ENCODE measurements at regions not wholly inside any gene's neighbourhood (a gene's known extent, or its start where the extent isn't known, plus 50 kb on each side); places are given as distances from the start of the nearest gene placed in this dataset.

GRCh38 chr6:78482801-78483552, 384.4 kb upstream of the IRAK1BP1 start:
- DNase-seq (ENCODE audit: low spot score): no peak
- no peak overlapping the region for H3K27ac ChIP-seq (ENCODE audit: low read depth, low read length, poor library complexity, severe bottlenecking)
- BruUV-seq (replicated peaks): no TSS peak
- TF ChIP-seq CTCF (conservative IDR thresholded peaks at IDR 0.05; ENCODE audit: low read depth, low read length) (no peak), EZH2 (IDR thresholded peaks at IDR 0.05; ENCODE audit: borderline replicate concordance, low read depth, low read length, poor library complexity, severe bottlenecking) (no peak)
- H3K36me3 ChIP-seq (ENCODE audit: insufficient read depth, low read length, poor library complexity, severe bottlenecking): no peaks in the 10 kb centered on the region
- H3K27me3 ChIP-seq (replicated peaks; ENCODE audit: insufficient read depth, low read depth, low read length, poor library complexity): peaks cover 4% of the 10 kb centered on the region
- H3K4me3 ChIP-seq (ENCODE audit: low read depth, low read length, poor library complexity, severe bottlenecking): no peak overlapping the region
- no peaks in the 10 kb centered on the region for H3K9me3 ChIP-seq (ENCODE audit: low read depth, low read length, poor library complexity, severe bottlenecking)
- ChIA-PET CTCF (no interaction called here), POLR2A (ENCODE audit: low non-redundant PET) (no interaction called here)
- no peaks in the 10 kb centered on the region for H3K4me1 ChIP-seq (ENCODE audit: insufficient read depth, low read length, poor library complexity, severe bottlenecking)
- intact Hi-C loops (cut with micrococcal nuclease; ENCODE audit: unreplicated experiment): no loop called here

GRCh38 chr6:78483553-78484197, 383.7 kb upstream of the IRAK1BP1 start:
- POLR2A ChIA-PET (ENCODE audit: low non-redundant PET): no interaction called here
- CTCF ChIA-PET: no interaction called here

More at GRCh38 chr6:78483553-78484197, 383.7 kb upstream of the IRAK1BP1 start:
- no peak for DNase-seq (ENCODE audit: low spot score)
- peaks cover 4% of the 10 kb centered on the region for H3K27me3 ChIP-seq (replicated peaks; ENCODE audit: insufficient read depth, low read depth, low read length, poor library complexity)
- BruUV-seq (replicated peaks): no TSS peak
- TF ChIP-seq CTCF (conservative IDR thresholded peaks at IDR 0.05; ENCODE audit: low read depth, low read length) (no peak), EZH2 (IDR thresholded peaks at IDR 0.05; ENCODE audit: borderline replicate concordance, low read depth, low read length, poor library complexity, severe bottlenecking) (no peak)
- intact Hi-C loops (cut with micrococcal nuclease; ENCODE audit: unreplicated experiment): no loop called here
- no peak overlapping the region for H3K27ac ChIP-seq (ENCODE audit: low read depth, low read length, poor library complexity, severe bottlenecking)
- no peaks in the 10 kb centered on the region for H3K9me3 ChIP-seq (ENCODE audit: low read depth, low read length, poor library complexity, severe bottlenecking)
- H3K4me3 ChIP-seq (ENCODE audit: low read depth, low read length, poor library complexity, severe bottlenecking): no peak overlapping the region
- no peaks in the 10 kb centered on the region for H3K4me1 ChIP-seq (ENCODE audit: insufficient read depth, low read length, poor library complexity, severe bottlenecking)
- H3K36me3 ChIP-seq (ENCODE audit: insufficient read depth, low read length, poor library complexity, severe bottlenecking): no peaks in the 10 kb centered on the region
